GM21423 (cell line): ENCODE measurements at regions not wholly inside any gene's neighbourhood (a gene's known extent, or its start where the extent isn't known, plus 50 kb on each side); places are given as distances from the start of the nearest gene placed in this dataset.
A peak's percentile ranks its signal among the peaks of the same experiment; 100 is the strongest.
"Not testable (repeated sequence)": the region's sequence is repeated elsewhere in the genome, so short reads cannot be mapped to it uniquely, and the experiment has no call there.

Experiments used
- ATAC-seq: cut with Tn5 transposase; IDR thresholded peaks from one replicate; pipeline ENCODE4 v1.9.1; 2021; ENCODE audit warnings: mild to moderate bottlenecking, moderate library complexity; ENCODE audit not compliant: unreplicated experiment

GRCh38 chr6:137545073-137545472 is 50.9 kb upstream of the OLIG3 start:
- ATAC-seq = no peak

DNA sequence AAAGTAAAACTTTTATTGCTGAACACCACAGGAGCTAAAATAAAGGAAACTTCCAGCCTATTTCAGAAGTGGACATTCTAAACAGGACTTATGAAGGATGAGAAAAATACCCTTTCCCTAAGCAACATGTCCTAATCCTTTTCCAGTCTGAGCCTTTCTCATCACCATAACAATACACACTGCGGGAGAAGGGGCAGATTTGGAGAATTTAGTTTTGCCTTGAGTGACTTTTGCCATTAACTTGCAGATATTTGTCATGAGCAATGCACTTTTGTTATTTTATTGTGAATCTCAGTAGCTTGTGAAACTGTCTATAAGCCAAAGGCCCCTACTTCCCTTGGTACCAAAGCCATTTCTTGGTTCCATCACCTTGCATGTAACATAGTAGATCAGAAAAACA is 53.0 kb upstream of the OLIG3 start:
- no peak for ATAC-seq

GRCh38 chr6:137547601-137548000 is 53.4 kb upstream of the OLIG3 start:
- ATAC-seq = no peak

DNA sequence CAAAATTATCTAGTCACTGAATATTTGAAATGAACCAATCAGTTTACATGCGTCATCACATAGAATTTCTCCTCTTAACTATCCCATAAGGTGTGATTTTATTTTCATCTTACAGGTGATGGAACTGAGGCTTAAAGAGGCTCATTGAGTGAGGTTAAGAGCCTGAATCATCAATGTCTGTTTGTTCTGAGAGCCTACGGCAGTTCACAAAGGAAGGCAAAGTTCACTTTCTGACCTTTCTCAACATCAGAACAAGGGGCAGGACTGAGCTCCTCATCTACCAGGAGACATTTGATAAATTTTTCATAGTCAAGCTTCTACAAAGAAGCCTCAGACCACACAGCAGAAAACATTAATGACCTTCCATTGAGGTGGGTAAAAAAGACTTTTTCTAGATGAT is 54.9 kb upstream of the OLIG3 start:
- ATAC-seq = no peak

DNA sequence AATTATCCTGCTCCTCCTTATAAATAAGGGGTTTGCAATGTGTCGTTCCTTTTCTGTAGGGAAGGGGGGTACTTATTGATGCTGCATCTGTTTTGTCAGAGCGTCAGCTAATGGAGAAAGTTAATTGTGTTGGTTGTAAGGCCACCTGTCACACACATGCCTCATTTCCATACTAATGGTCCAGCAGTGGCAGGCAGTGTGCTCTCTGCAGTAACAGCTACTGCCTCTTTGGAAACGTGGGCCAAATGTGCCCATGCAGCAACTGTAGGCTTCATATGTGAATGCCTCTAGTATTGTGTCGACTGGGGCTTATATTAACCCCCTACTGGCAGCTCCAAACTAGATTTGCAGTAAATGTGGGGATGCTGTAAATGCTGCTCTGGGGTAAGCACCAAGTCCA is 56.3 kb upstream of the OLIG3 start:
- no peak for ATAC-seq

DNA sequence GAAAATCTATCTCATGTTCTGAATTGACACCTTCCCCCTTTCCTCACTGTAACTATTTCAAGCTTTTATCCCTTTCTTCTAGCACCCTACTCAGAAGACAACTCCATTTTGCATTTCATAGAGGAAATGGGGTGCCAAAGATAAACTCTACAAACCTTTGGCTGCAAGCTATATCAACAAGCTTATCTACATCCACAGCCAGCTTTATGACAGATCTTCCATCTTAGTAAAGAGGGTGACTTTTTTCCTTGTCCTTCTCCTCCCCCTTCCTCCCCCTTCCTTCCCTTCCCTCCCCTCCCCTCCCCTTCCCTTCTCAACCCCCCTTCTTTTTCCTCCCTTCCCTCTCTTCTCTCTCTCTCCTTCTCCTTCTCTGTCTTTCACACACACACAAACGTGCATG is 58.0 kb upstream of the OLIG3 start:
- ATAC-seq = no peak

DNA sequence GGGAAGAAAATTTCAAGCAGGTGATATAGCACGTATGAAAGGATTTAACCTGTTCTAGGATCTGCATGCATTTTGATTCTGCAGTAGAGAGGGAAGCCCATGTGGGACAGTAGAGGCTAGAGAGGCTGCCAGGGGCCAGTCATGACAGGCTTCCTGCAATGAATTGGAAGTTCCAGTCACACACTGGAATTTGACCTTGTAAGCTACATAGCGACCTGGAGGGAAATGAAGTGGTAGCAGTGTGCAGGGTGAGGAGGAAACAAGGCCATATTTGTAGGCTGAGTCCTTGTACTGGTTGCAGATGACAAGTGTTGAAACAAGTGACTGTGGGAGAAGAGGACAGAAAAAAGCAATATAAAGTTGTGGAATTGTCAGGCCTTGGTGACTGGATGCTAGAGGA is 58.6 kb upstream of the OLIG3 start:
- ATAC-seq = no peak

- not testable (repeated sequence) for ATAC-seq
Measured at GRCh38 chr6:137559521-137560183, 65.5 kb upstream of the OLIG3 start.

GRCh38 chr6:137560184-137560563 is 66.0 kb upstream of the OLIG3 start:
- ATAC-seq = no peak

GRCh38 chr6:137568067-137568466 is 73.9 kb upstream of the OLIG3 start:
- ATAC-seq = no peak

DNA sequence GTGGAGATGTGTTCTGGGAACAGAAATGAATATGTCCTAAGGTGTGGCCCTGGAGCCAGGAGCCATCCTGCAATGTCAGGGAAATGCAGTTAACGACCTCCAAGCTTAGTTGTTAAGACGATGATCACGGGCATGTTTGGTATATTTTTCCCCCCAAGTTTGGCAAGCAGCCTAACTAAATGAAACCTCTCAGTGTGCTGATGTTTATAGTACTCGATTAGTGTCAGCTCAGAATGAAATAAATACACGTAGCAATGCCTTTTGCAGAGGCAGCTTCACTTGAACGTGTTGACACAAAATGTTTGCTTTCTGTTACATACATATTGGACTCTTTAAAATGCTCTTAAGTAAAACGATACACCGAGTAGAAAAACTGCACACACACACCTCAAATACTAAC is 76.2 kb upstream of the OLIG3 start:
- ATAC-seq = no peak

DNA sequence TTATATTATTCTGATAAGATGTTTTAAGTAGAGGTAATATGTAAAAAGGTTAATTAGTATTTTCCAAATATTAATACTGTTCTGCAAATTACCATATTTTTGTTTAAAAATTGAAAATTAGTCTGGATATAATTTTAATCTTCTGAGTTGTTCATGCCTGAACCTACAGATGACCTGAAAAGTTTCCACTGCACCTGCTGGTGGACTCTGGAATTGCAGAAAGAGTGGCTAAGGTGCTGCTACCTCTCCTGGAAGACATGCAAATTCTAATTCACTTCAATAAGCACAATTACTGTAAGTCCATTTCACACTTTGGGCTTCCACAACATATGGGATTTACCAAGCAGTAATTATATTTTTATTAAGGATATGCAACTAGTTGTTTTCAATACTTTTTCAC is 77.7 kb upstream of the OLIG3 start:
- ATAC-seq = no peak

DNA sequence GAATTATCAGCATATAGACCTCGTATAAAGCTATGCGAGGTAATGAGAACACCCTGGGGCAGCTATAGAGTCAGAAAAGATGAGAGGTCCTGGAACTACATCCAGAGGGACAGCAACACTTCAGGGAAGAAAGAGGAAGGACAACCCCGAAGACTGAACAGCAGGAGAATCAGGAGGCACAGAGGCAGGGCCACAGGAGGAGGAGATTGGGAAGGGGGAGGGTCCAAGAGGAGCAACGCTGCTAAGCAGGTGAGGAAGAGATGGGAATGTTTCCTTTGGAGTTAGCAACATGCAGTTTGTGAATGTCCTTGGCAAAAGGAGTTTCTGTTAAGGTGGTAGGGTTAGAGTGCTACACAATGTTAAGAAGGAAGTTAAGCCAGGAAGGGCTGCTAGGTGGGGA is 79.5 kb upstream of the OLIG3 start:
- ATAC-seq = no peak

DNA sequence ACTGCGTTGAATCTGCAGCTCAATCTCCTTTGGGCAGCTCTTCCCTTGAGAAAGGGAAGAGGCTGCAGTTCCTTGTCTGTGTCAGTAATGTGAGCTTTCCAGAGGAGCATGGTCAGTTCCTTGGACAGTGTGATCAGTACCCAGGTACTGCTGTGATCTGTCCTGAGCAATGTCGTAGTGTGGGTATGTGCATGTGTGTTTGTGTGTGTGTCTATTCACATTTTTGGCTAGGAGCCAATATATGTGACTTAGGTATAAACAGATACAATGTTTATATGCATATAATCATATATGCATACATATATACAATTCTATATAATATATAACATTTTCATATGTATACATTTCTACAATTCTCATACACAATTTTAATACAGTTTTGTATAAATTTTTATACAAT is 85.4 kb upstream of the OLIG3 start:
- ATAC-seq = no peak

DNA sequence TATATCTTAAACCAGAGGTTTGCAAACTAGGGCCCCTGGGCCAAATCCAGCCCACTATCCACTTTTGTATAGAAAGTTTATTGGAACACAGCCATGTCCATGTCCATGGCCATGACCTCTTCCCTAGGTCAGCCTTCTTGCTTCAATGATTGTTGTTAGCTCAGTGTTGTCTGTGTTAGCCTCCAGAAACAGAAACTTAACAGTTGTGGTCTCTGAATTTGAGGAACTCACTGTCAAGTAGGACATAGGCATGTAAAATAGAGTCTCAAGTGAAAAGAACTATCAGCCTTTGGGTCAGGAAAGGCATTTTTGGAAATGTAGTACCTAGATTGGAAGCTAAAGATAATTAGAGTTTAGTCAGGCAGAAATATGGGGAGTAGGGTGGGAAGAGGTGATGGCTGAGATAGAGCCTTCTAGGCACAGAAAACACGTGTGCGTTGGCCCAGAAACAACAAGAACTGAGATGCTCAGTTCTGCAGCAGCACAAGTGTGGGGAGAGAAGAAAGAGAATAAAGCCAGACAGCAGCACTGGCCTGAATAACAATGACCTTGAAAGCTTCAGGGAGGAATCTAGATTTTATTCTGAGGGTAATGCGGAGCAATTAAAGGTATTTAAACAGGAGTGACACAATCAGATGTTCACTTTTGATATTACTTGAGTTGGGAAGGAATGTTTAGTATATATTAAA is 87.0 kb upstream of the OLIG3 start:
- ATAC-seq = peak; percentile 46

DNA sequence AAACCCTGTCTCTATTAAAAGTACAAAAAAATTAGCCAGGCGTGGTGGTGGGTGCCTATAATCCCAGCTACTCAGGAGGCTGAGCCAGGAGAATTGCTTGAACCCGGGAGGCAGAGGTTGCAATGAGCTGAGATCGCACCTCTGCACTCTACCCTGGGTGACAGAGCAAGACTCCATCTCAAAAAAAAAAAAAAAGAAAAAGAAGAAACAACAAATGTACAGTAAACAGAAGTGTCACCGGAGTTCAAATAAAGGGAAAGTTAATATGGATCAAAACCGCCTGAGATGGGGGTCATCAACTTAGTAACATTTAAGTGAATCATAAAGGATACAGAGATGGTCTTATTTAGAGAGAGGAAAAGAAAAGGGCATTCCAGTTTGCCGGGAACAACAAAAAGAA is 89.3 kb upstream of the OLIG3 start:
- ATAC-seq = not testable (repeated sequence)

DNA sequence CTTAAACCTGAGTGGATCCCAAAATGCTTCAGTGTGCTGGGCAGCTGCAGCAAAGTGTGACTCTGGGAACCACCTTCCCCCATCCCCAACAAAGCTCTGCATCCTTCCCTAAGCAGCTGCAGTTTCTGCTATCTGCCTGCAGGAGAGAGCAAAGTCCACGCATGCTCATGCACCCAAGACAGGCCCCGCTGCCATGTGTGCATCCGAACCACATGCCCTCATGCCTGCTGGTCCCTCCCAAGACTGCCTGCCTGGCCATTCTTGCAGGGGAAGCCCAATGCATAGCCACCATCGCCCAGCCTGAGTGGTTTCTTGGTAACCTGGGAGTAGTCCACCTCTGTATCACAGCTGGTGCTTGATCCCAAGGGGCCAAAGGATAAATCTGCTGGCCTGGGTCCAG is 94.3 kb upstream of the OLIG3 start:
- no peak for ATAC-seq

- peak; percentile 99 for ATAC-seq
Measured at GRCh38 chr6:137589067-137589848, 95.1 kb upstream of the OLIG3 start.

GRCh38 chr6:137590684-137591083 is 96.5 kb upstream of the OLIG3 start:
- ATAC-seq = no peak

- ATAC-seq = no peak
Measured at GRCh38 chr6:137601471-137601870, 107.3 kb upstream of the OLIG3 start.

DNA sequence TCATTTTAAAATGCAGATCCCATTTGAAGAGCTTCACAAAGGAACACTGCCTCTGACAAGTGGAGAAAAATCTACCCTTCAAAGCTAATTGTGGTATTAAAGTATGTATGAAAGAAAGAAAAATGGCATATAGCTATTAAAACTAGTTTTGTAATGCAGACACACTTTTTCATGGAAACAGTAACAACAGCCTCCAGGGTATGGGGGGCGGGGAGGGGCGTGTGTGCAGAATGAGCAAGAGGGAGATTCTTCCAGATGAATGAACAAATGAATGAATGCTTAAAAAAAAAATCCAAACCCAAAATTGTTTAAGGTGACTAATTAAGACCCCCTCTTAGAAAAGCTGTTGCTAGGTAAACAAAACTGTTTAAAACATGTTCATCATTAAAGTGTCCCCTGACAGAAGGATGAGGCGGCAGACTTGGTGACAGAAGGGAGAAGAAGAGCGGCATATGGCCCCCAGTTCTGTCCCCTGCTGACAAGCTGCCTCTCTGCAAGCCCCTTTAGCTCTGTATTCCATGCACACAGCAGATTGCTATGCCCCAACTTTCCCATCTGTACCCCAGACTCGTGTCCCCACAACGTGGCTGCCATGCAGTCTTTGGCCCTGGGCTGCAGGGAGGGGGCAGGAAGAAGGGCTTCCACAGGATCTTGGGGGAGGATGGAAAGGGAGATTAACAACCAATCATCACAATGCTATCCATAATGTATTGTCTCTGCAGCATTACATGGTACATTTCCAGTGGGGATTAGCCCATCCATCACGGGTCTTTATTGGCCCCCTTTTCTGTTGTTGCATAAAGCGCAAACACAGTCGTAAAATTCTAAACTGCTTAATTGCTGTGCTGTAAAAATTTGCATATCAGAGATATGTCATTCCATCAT is 108.4 kb upstream of the OLIG3 start:
- ATAC-seq = no peak
